ENCODE measurements at regions not wholly inside any gene's neighbourhood (a gene's known extent, or its start where the extent isn't known, plus 50 kb on each side); places are given as distances from the start of the nearest gene placed in this dataset.
A peak's percentile ranks its signal among the peaks of the same experiment; 100 is the strongest.

DNA sequence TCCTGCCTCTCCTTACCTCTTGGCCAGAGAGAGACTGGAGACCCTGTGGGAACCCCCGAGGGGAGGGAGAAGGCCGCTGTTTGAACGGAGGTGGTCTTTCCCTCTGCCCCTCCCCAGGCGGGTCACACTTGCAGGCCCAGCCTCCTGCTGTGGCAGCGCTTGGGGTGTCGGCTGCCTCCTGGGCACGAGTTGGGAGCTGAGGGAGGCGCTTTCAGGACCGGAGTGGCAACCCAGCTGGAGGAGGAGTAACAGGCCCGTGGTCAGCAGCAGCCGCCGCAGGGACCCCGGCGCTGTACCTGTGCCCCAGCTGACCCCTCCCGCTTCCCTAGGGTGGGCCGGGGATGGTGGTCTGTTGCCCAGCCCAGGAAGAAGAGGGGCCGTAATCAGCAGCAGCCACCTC lies 278.3 kb downstream of the SEC14L1 start:
- no peak for DNase-seq (ENCODE audit: low read depth)

DNA sequence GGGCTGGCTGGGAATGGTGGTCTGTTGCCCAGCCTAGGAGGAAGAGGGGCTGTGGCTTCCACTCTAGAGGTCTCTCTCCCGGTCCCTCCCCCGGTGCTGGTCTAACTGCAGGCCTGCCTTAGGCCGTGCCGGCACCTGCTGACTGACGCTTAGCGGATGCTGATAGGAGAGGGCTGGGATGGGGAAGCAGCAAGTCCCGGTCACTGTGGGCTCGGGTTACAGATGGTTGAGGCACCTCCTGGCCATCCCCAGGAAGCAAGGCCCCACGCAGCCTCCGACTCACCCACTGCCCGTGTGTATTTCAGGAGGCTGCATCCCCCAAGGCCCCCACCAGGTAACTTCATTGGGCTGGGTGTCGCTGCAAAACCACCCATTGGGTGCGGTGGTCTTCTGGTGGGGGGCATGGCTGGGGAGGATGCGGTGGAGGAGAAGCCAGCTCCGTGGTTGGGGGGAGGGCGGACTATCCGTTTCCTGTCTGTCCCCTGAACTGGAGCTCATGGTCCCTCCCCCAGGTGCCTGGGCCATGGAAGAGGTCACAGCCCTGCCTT lies 278.9 kb downstream of the SEC14L1 start:
- DNase-seq (ENCODE audit: low read depth): no peak

- DNase-seq (ENCODE audit: low read depth): no peak
Measured at GRCh38 chr17:77420095-77420803, 279.5 kb downstream of the SEC14L1 start.

DNA sequence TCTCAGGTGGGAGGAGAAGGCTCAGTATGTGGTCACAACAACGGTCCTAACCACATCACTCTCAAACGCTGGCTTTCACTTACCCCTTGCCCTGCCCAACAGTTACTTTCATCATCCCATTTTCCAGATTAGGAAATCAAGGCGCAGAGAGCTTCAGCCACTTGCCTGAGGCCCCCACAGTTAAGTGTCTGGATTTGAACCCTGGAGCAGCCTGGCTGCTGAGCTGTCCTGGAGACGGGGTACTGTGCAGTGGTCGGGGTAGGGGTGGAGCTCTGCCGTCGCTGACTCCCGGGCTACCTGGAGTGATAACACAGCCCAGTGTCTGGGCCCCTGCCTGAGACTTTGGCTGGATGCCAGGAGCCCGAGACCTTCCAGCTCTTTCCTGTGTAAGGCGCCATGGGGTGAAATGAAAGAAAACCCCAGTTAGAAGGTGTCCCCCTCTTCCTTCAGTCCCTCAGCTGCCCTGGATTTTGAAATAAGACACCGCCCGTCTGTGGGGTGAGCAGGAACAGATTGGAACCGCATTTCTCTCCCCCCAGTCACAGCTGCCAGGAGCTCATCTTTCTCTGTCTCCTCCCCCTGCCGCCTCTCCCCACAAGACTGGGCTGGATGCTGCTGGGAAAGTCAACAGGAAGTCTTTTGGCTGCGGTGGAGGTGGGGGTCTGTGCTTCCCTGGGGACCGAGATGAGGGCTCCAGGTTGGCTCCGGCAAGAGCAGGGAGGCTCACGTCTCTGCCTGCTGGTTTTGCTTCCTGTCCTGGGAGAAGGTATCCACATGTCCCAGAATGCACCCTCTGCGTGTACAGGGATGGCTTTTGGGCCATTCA lies 280.2 kb downstream of the SEC14L1 start:
- no peak for DNase-seq (ENCODE audit: low read depth)

DNA sequence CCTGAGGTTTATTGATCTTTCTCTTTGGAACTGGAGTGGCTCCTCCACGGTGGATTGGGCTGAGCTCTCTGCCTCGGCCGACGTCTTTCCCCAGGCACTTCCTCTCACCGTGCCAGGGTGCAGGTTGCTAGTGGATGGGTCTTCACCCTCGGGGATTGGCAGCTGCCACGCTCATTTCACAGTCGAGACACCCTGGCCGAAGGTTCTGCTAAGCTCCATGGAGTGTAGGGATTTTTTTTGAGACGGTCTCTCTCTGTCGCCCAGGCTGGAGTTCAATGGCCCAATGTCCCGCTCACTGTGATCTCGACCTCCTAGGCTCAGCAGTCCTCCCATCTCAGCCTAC lies 280.8 kb downstream of the SEC14L1 start:
- no peak for DNase-seq (ENCODE audit: low read depth)

- DNase-seq (ENCODE audit: low read depth): no peak
Measured at GRCh38 chr17:77422104-77422747, 281.5 kb downstream of the SEC14L1 start.

- no peak for DNase-seq (ENCODE audit: low read depth)
Measured at GRCh38 chr17:77422748-77423113, 282.0 kb downstream of the SEC14L1 start.

DNA sequence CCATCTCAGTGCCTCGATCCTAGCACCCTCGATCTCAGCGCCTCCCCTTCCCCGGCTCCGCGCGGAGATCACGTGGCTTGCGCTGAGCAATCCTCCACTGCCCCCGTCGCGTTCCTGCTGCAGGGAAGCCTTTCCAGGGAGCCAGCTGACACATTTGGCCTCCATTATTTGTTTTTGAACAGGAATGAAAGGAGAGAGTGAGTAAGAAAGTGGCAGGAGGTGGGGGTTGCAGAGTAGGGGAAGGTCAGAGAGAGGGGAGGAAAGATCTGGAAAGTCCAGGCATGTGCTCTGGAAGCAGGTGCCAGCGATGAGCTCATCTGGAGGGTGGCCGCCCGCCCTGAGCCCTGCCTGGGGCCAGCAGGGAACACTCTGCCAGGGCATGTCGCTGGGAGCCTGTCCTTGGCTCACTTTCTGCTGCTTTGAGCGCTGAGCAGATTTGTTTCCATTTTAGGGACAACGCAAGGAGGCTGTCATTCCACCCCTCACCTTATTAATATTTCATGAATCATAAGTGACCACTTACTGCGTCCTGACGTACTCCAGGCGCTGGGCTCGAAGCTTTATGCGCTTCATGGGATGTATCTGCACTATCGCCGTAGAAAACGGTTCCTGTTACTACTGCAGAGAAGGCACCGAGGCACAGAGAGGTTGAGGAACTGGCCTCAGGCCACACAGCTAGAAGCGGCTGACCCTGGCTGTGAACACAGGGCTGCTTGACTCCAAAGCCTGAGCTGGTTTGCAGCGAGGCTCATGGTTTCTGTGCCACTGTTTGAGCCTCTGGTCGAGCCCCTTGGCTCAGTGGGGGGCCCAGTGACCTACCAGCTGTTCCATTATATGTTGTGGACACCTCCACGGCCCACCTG lies 283.1 kb downstream of the SEC14L1 start:
- DNase-seq (ENCODE audit: low read depth): no peak

DNA sequence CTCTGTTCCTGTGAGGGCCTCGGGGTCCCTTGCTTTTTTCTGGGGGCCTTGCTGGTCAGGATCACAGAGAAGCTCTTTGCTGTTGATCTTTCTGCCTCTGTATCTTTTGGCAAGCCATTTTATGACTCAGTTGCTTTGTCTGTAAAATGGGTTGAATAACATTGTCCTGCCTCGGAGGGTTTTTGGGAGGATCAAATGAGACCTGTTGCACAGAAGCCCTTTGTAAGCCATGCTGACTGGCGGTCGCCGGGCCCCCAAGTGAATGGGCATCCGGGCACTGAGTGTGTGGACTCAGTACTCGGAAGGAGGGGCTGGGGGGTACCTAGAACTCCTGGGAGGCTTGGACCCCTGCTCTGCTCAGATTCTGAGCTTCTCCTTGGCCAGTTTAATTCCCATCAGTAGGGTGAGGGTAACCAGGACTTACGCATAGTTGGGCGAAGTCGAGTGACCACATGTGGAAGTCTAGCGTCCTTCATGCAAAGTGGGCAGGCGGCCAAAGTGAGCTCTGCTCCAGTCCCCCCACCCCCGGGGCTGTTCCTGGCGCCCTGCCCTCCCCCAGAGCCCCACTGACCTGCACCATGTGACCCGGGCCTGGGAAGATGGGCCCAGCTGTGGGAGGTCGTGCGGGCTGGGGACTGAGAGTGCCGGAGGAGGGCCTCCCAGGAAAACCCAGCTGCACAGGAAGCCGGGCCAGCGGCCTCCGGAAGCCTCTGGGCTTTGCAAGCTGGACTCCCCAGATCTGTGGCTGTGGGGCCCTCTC lies 284.0 kb downstream of the SEC14L1 start:
- DNase-seq (ENCODE audit: low read depth): no peak

DNA sequence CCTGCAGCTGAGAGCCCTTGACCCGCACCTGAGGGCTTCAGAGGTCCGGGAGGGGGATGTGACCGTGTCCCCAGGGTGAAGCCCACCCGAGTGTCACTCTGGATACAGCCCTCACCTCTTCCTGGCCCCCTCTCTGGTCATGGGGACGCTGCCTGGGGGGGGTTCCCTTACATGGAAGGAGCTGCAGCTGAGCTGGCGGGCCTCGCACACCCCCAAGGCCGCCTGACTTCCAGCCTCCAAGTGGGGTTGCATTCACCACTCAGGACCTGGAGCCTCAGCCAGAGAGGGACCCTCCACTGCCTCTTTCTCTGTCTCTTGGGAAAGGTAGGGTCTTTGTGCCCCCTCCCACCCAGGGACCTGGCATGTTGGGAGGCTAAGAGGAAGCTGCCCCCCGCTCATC lies 284.6 kb downstream of the SEC14L1 start:
- DNase-seq (ENCODE audit: low read depth): no peak

GRCh38 chr17:77425791-77426641 lies 285.2 kb downstream of the SEC14L1 start:
- no peak for DNase-seq (ENCODE audit: low read depth)

GRCh38 chr17:77426676-77427386 lies 286.1 kb downstream of the SEC14L1 start:
- no peak for DNase-seq (ENCODE audit: low read depth)

GRCh38 chr17:77427391-77427991 lies 286.7 kb downstream of the SEC14L1 start:
- no peak for DNase-seq (ENCODE audit: low read depth)

DNA sequence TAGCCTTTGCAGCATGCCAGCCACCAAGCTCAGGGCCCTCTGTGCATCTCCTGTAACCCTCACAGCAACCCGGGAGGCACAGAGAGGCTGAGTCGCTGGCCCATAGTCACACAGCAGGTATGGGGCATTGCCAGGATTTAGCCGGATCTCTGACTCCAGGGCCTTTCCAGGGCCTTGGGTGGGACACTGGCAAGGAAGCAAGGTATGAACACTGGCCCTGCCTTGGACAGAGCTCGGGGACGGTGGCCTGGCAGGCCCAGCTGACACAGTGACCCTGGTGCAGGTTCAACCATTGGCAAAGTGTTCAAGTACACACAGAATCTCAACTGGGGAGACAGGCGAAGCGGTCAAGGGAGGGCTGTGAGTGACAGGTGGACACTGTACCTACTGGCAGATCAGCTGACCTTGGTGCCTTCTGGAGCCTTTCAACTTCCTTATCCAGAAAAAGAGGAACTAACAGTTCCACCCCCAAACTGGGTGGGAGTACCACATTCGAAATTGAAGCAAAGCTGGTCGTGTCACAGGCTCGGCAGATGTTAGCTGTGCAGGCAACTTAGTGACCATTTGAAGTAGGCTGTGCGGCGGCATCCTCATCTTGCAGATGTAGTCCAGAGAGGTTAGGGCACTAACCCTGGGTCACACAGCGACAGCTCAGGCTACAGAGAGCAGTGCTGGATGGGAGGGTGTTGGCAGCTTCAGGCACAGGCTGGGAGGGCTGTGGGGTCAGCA lies 287.4 kb downstream of the SEC14L1 start:
- DNase-seq (ENCODE audit: low read depth): no peak

- DNase-seq (ENCODE audit: low read depth): no peak
Measured at GRCh38 chr17:77428749-77429368, 288.1 kb downstream of the SEC14L1 start.

- DNase-seq (ENCODE audit: low read depth): no peak
Measured at GRCh38 chr17:77429369-77429968, 288.7 kb downstream of the SEC14L1 start.

DNA sequence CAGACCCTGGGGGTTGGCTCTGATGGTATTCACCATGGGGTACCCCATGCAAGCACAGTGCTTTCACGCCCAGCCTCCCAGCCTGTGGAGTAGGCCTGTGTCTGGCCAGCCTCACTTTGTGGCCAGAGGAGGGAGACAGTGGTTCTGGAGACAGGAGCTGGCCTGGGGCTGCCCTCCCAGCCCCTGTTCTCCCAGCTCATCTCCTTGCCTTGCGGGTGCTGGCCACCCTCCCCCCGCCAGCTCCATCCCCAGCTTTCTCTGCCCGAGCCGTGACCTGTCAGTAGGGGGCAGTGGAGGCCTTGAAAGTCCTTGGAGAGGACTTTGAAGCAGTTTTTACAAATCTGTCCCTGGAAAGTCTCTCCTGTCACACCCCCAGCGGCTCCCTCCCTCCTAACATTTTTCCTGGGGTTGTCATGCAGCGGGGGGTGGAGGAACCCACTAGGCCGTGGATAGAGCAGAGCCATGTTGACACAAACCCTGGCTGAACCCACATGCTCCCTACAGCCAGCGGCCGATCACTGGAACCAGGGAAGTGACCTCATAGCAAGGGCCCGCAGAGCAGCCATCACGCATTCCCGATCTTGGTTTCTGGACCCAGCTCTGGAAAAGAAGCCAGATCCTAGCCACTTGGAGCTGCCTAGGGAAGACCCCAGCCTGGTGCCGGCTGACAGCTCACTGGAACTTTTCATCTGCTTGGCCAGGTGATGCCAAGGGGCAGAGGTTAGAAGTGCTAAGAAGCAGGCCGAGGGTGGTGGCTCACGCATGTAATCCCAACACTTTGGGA lies 289.4 kb downstream of the SEC14L1 start:
- peak; percentile 71 for DNase-seq (ENCODE audit: low read depth)
